ENCODE measurements at regions not wholly inside any gene's neighbourhood (a gene's known extent, or its start where the extent isn't known, plus 50 kb on each side); places are given as distances from the start of the nearest gene placed in this dataset.

- TF ChIP-seq, protein P1, sequence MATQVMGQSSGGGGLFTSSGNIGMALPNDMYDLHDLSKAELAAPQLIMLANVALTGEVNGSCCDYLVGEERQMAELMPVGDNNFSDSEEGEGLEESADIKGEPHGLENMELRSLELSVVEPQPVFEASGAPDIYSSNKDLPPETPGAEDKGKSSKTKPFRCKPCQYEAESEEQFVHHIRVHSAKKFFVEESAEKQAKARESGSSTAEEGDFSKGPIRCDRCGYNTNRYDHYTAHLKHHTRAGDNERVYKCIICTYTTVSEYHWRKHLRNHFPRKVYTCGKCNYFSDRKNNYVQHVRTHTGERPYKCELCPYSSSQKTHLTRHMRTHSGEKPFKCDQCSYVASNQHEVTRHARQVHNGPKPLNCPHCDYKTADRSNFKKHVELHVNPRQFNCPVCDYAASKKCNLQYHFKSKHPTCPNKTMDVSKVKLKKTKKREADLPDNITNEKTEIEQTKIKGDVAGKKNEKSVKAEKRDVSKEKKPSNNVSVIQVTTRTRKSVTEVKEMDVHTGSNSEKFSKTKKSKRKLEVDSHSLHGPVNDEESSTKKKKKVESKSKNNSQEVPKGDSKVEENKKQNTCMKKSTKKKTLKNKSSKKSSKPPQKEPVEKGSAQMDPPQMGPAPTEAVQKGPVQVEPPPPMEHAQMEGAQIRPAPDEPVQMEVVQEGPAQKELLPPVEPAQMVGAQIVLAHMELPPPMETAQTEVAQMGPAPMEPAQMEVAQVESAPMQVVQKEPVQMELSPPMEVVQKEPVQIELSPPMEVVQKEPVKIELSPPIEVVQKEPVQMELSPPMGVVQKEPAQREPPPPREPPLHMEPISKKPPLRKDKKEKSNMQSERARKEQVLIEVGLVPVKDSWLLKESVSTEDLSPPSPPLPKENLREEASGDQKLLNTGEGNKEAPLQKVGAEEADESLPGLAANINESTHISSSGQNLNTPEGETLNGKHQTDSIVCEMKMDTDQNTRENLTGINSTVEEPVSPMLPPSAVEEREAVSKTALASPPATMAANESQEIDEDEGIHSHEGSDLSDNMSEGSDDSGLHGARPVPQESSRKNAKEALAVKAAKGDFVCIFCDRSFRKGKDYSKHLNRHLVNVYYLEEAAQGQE (IDR thresholded peaks at IDR 0.05; ENCODE audit: insufficient replicate concordance, low read depth), result no peak
- TF ChIP-seq GABPA (IDR thresholded peaks at IDR 0.05; ENCODE audit: low read depth) (no peak), POLR2AphosphoS5 (IDR thresholded peaks at IDR 0.05; ENCODE audit: low read depth) (no peak), SPI1 (IDR thresholded peaks at IDR 0.05; ENCODE audit: borderline replicate concordance, low read depth) (no peak)
- TF ChIP-seq, protein P2, sequence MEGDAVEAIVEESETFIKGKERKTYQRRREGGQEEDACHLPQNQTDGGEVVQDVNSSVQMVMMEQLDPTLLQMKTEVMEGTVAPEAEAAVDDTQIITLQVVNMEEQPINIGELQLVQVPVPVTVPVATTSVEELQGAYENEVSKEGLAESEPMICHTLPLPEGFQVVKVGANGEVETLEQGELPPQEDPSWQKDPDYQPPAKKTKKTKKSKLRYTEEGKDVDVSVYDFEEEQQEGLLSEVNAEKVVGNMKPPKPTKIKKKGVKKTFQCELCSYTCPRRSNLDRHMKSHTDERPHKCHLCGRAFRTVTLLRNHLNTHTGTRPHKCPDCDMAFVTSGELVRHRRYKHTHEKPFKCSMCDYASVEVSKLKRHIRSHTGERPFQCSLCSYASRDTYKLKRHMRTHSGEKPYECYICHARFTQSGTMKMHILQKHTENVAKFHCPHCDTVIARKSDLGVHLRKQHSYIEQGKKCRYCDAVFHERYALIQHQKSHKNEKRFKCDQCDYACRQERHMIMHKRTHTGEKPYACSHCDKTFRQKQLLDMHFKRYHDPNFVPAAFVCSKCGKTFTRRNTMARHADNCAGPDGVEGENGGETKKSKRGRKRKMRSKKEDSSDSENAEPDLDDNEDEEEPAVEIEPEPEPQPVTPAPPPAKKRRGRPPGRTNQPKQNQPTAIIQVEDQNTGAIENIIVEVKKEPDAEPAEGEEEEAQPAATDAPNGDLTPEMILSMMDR (IDR thresholded peaks at IDR 0.05; ENCODE audit: insufficient read depth, low read length), result no peak
- no peak for DNase-seq (ENCODE audit: low read depth in 1 of 2, low spot score in 1 of 2)
- Histone ChIP-seq H3K4me3 (replicated peaks; ENCODE audit: insufficient read depth, low read length) (no peak overlapping the region), H3K27ac (replicated peaks) (no peak overlapping the region), H3K27me3 (ENCODE audit: insufficient read depth, poor library complexity, severe bottlenecking) (no peaks in the 10 kb centered on the region)
Observed at GRCh38 chr11:38014405-38014804, 1416.4 kb upstream of the RAG2 start.

DNA sequence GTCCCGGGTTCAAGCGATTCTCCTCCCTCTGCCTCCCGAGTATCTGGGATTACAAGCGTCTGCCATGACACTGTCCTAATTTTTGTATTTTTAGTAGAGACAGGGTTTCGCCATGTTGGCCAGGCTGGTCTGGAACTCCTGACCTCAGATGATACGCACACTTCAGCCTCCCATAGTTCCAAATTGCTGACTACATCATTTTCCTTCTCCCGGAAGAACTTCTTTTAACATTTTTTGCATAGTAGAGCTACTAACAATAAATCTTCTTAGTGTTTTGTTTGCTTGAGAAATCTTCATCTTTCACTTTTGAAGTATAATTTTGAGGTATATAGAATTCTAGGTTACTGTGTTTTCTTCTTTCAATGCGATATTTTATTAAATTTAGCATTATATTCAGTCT, 1415.1 kb upstream of the RAG2 start:
- no peak overlapping the region for H3K4me3 ChIP-seq (replicated peaks; ENCODE audit: insufficient read depth, low read length)
- TF ChIP-seq, protein P1 (IDR thresholded peaks at IDR 0.05; ENCODE audit: insufficient replicate concordance, low read depth), result no peak
- TF ChIP-seq, protein P2 (IDR thresholded peaks at IDR 0.05; ENCODE audit: insufficient read depth, low read length), result no peak
- TF ChIP-seq SPI1 (IDR thresholded peaks at IDR 0.05; ENCODE audit: borderline replicate concordance, low read depth) (no peak), POLR2AphosphoS5 (IDR thresholded peaks at IDR 0.05; ENCODE audit: low read depth) (no peak), GABPA (IDR thresholded peaks at IDR 0.05; ENCODE audit: low read depth) (no peak)

GRCh38 chr11:38011496-38011895, 1413.5 kb upstream of the RAG2 start:
- DNase-seq (ENCODE audit: low read depth in 1 of 2, low spot score in 1 of 2), result no peak
- no peak overlapping the region for H3K27ac ChIP-seq (replicated peaks)
- H3K4me3 ChIP-seq (replicated peaks; ENCODE audit: insufficient read depth, low read length), result no peak overlapping the region
- no peak for TF ChIP-seq POLR2AphosphoS5 (IDR thresholded peaks at IDR 0.05; ENCODE audit: low read depth)
- TF ChIP-seq, protein P2 (IDR thresholded peaks at IDR 0.05; ENCODE audit: insufficient read depth, low read length), result no peak
- no peak for TF ChIP-seq GABPA (IDR thresholded peaks at IDR 0.05; ENCODE audit: low read depth)
- no peak for TF ChIP-seq SPI1 (IDR thresholded peaks at IDR 0.05; ENCODE audit: borderline replicate concordance, low read depth)
- TF ChIP-seq, protein P1 (IDR thresholded peaks at IDR 0.05; ENCODE audit: insufficient replicate concordance, low read depth), result no peak
- no peaks in the 10 kb centered on the region for H3K27me3 ChIP-seq (ENCODE audit: insufficient read depth, poor library complexity, severe bottlenecking)

More for the DNA sequence above, 1415.1 kb upstream of the RAG2 start:
- no peak for DNase-seq (ENCODE audit: low read depth in 1 of 2, low spot score in 1 of 2)
- Histone ChIP-seq H3K27me3 (ENCODE audit: insufficient read depth, poor library complexity, severe bottlenecking) (no peaks in the 10 kb centered on the region), H3K27ac (replicated peaks) (no peak overlapping the region)

Data from HL-60 (cell line).